ENCODE measurements at regions not wholly inside any gene's neighbourhood (a gene's known extent, or its start where the extent isn't known, plus 50 kb on each side); places are given as distances from the start of the nearest gene placed in this dataset.

- TF ChIP-seq MNT (conservative IDR thresholded peaks at IDR 0.05) (no peak), ZBTB7A (IDR thresholded peaks at IDR 0.05; ENCODE audit: borderline replicate concordance, control insufficient read depth, low read depth, low read length) (no peak), MBD1 (CRISPR knock-in tag; IDR thresholded peaks at IDR 0.05) (no peak), ZNF354B (CRISPR knock-in tag; IDR thresholded peaks at IDR 0.05) (no peak), ELF4 (CRISPR knock-in tag; IDR thresholded peaks at IDR 0.05) (no peak)
These were observed 416.8 kb downstream of the FIGN start (continued) for GRCh38 chr2:163319006-163319405.

GRCh38 chr2:163314712-163315111 lies 421.1 kb downstream of the FIGN start:
- 0% methylated on average over 2 of the region's 2 CpGs for WGBS (ENCODE audit: insufficient coverage, low coverage, missing lambda C conversion rate)
- POLR2A ChIA-PET = no interaction called here
- Histone ChIP-seq H3K4me3 (no peak overlapping the region), H4K20me1 (replicated peaks; ENCODE audit: control insufficient read depth, insufficient read depth, low read length) (no peaks in the 10 kb centered on the region), H3K9me1 (ENCODE audit: control insufficient read depth, insufficient read depth, low read length) (no peaks in the 10 kb centered on the region), H3K36me3 (ENCODE audit: control insufficient read depth, insufficient read depth, low read length) (no peaks in the 10 kb centered on the region), H3K4me2 (ENCODE audit: insufficient read depth, low read length) (no peak overlapping the region), H3K79me2 (ENCODE audit: control insufficient read depth, insufficient read depth, low read length) (no peaks in the 10 kb centered on the region), H3K9me3 (replicated peaks; ENCODE audit: control insufficient read depth, insufficient read depth, low read depth, low read length) (peaks cover 3% of the 10 kb centered on the region), H2AFZ (ENCODE audit: low read depth, low read length) (no peak overlapping the region), H3K27ac (ENCODE audit: extremely low read depth, low read depth, low read length) (no peak overlapping the region), H3K9ac (ENCODE audit: insufficient read depth in 1 of 2, low read depth in 2 of 2, low read length in 2 of 2) (no peak overlapping the region), H3K4me1 (replicated peaks in 1 of 2; ENCODE audit: control insufficient read depth in 2 of 2, insufficient read depth in 2 of 2, low read length in 2 of 2) (no peaks in the 10 kb centered on the region), H3K27me3 (ENCODE audit: control insufficient read depth in 2 of 2, insufficient read depth in 2 of 2, low read length in 2 of 2) (no peaks in the 10 kb centered on the region)
- in situ Hi-C loops (cut with MboI) = no loop called here
- no TSS peak for BruUV-seq (replicated peaks)
- CTCF ChIA-PET (ENCODE audit: low intra/inter-chr PET ratio) = no interaction called here
- FAIRE-seq (no peak), ATAC-seq (no peak), DNase-seq (ENCODE audit: extremely low read depth in 1 of 4, low spot score in 3 of 4) (no peak)
- TF ChIP-seq TBL1XR1 (IDR thresholded peaks at IDR 0.05; ENCODE audit: low read length in 2 of 2) = no peak
- intact Hi-C loops (cut with micrococcal nuclease) = no loop called here
